HG03103 (cell line): ENCODE measurements at regions not wholly inside any gene's neighbourhood (a gene's known extent, or its start where the extent isn't known, plus 50 kb on each side); places are given as distances from the start of the nearest gene placed in this dataset.

Source experiments
- ATAC-seq: cut with Tn5 transposase; IDR thresholded peaks from one replicate; pipeline ENCODE4 v1.9.1; 2021; ENCODE audit warnings: low read depth; ENCODE audit not compliant: unreplicated experiment

DNA sequence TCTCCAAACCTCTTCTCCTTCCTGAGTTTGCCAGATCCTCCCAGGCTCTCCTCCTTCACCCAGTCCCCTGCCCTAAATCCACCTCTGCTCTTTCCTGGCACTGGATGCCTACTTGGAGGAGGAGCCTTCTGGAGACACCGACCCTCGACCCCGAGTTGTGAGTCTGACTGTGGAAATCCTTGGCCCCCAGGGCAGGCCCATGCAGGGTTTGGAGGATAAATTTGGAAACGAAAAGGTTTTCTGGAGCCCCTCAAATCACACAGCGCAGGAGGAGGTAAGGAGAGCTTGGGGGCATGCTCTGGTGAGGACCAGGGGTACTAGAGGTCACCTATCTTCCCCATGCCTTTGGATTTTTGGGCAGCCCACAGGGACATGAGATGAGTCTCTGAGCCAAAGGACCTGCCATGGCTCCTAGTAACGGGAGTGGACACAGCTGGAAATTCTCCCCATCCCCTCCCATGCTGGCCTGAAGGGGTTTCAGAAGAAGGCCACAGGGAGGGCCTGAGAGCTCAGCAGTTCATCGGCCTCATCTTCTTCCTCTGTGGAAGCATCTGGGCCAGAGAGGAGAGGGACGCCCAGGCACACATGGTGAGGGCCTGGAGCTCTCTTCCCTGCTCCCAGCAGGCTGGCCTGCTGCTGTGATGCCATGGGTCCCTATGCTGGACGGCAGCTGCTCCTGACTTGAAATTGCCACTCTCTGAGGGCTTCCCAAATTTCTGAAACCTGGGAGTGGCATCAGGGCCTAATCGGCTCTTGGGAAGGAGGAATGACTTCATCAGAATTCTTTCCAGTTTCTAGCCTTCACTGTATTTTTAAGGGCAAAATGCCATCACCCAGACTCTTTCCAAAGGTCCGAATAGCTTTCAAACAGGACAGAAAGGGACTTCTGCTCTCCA lies 68.6 kb upstream of the ITGA11 start:
- no peak for ATAC-seq

DNA sequence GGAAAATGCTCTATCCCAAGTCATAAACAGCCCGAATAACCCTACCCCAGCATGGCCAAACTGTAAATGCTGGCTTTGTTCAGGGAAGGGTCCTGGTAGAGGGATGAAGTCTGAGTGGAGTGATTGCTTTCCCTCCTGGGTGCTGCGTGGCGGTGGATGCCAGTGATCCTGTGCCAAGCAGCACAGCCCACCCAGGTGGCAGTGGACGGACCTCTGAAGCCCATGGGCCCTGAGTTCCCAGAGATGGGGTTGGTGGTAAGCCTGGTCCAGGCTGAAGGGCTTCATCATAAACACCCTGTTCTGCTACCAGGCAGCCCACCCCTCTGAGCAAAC lies 69.3 kb upstream of the ITGA11 start:
- no peak for ATAC-seq

DNA sequence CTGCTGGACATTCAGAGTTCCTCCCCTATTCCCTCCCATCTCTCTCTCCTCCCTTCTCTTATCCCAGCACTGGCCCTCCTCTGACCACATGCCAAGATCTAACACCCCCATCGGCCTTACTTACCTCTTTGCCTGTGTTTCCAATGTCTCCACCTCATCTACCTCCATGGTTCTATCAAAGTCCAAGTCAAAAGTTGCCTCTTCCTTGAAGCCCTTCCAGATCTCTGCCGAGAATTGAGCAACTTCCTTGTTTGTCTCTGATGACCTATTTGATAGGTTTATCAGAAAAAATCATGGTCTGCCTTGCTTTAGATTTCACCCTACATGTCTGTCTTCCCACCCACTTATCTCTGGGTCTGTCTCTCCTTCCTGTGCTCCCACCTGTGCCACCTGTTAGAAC lies 69.7 kb upstream of the ITGA11 start:
- ATAC-seq = no peak

DNA sequence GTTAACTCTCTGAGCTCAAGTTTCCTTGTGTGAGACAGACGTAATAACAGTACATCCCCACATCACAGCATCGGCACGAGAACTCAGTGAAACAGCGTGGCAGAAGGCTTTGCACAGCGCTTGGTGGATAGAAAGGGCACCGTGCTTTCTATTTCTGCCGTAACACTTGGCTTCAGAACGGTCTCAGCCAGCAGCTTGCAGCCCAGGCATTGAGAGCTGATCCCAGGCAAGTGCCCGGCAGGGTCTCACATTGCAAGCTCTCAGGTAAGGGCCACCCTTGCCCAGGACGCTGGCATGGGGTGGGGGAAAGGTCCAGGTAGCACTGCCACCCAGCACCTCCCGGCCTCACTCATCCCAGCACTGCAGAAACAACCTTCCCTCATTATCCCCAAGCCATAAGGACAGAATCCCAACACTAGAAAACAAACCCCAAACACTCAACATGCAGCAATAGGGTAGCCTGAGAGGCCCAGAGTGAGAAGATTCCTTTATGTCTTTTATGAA lies 70.5 kb upstream of the ITGA11 start:
- ATAC-seq = no peak

DNA sequence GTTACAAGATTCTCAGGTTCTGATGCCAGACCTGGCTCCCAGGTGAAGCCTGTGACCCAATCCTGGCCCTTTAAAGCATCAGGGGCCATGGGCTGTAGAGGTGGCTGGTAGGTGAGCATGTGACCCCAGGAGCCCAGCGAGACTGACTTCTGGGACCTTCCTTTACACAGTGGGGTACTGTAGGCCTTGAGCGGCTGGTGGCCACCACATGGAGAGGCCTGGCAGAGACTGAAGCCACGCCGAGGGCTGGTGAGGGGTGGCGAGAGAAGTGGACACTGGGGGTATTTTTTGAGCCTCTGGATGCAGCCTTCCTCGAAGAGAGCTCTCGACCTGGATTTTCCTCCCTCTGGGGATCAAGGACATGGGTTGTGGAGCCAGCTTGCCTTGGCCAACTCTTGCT lies 71.2 kb upstream of the ITGA11 start:
- ATAC-seq = no peak

DNA sequence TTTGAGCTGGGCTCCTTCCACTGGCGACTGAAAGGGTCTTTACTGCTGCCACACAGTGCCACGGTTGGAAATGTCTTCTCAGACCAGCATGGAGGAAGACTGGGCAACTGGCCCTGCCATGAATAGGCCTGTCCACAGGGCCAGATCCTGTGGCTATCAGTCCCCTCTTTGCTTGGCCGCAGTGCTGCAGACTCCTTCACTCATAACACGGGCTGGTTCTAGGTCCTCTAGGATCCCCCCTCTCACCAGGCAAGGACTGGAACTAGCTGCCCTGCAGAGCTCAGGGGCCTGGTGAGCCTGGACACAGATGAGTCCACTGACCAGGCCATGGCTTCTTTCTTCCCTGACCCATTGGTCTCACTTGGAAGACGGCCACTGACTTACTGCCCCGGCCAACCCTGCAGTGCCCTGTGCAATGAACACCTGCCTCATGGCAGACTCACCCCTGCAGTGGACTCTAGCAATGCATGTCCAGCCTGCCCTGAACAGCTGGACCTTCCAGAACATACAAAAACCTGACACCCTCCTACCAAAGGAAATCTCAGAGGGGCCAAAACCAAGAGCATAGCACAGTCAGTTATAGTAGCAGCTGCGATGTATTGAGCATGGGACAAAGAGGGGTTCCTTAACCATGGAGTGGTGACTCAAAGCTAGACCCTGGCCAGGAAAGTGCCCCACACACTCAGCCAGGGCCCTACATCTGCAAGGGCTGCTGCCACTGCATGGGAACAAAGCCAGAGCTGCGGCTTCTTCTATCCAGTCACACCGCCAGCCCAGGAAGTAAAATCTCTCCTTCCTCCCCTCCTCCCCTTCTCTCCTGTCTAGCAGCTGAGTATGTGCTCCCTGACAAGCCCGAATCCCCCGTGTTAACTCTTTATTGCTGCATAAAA lies 72.1 kb upstream of the ITGA11 start:
- no peak for ATAC-seq

DNA sequence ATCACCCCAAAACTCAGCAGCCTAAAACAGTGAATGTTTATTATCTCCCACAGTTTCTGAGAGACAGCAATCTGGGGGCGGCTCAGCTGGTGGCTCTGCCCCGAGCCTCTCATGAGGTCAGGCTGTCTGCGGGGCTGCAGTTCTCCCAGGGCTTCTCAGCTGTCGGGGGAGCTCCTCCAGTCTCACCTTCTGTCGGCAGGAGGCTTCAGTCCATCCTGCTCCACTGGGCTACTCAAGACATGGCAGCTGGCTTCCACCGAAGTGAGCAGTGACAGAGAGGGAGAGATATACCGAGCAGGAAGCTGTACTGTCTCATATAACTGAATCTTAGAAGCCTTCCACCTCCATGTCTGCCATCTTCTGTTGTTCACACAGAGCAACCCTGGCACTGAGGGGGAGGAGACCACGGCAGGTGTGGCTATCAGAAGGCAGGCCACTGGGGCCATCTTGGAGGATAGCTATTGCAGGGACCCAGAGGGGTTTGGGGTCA lies 72.8 kb upstream of the ITGA11 start:
- no peak for ATAC-seq

DNA sequence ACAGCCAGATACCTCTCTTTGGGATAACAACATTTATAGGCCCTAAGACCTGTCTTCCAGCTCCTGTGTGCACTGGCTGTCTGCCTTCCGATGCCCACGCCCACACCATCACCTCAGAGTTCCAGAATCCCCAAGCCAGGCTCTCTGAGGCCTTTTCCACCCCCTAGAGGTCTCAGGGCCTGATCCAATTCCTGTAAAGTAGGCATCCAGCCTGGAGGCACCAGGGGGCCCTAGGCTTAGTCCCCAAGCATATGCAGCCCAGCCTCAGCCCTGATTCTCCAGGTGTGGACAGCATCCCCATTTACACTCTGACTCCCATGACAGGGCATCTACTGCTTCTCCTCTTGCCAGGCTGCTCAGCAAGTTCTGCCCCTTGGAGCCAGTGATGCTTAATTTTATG lies 72.7 kb upstream of the CORO2B start:
- ATAC-seq = no peak

DNA sequence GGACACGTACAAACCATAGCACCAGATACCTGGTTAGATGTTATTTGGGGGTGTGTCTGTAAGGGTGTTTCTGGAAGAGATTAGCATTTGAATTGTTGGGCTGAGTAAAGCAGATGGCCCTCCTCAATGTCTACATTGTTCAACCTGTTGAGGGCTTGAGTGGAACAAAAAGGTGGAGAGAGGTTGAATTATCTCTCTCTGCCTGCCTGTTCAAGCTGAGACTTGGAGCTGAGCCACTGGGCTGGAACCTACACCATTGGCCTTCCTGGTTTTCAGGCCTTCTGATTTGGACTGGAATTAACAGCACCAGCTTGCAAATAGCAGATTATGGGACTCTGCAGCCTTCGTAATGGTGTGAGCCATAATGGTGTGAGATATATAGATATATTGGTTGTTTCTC lies 71.3 kb upstream of the CORO2B start:
- no peak for ATAC-seq

DNA sequence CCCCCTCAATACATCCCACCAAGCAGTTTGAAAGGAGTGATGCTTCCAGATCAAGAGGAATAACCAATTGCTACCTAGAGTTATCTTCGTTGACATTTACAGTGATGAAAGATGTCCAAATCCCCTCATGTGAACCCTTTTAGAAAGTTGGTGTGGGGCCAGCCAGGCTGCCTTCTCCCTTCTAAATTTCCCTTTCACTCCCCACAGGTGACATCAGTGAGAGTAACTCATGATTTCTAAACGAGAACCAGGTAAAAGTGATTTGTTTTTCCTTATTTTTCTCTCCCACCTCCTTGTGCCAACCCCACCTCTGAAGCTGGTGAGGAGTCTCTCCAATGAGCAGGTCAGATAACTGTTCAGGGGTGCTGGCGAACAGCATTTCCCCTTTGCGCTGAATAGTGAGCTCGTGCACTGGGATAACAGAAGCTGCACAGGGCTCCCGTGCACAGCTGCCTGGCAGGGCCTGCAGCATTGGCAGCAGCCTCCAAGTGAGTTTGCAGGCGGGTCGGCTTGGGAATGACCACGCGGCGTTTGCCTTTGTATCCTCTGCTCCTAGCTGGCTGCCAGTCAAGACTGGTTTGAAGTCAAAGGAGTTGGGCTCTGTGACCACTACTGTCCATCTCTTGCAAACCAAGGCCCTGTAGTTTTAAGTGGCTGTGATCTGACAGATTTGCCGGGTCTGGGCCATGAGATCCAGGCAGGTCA lies 70.2 kb upstream of the CORO2B start:
- no peak for ATAC-seq

DNA sequence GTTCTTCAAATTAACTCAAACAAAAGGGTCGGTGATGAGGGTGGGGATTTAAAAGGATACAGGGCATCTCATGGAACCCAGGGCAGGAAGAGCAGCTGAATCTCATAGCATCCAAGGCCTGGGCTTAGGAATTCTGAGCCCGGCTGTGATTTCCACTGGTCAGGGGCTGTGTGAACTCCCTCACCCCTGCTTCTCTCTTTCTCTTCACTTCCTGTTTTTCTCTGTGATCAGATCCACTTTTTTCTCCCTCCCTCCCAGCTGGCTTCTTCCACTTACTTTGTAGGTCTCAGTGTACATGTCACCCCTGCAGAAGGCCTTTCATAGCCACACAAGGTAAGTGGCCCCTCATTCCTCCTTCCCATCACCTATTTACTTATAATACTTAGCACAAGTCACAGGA lies 68.2 kb upstream of the CORO2B start:
- ATAC-seq = no peak

DNA sequence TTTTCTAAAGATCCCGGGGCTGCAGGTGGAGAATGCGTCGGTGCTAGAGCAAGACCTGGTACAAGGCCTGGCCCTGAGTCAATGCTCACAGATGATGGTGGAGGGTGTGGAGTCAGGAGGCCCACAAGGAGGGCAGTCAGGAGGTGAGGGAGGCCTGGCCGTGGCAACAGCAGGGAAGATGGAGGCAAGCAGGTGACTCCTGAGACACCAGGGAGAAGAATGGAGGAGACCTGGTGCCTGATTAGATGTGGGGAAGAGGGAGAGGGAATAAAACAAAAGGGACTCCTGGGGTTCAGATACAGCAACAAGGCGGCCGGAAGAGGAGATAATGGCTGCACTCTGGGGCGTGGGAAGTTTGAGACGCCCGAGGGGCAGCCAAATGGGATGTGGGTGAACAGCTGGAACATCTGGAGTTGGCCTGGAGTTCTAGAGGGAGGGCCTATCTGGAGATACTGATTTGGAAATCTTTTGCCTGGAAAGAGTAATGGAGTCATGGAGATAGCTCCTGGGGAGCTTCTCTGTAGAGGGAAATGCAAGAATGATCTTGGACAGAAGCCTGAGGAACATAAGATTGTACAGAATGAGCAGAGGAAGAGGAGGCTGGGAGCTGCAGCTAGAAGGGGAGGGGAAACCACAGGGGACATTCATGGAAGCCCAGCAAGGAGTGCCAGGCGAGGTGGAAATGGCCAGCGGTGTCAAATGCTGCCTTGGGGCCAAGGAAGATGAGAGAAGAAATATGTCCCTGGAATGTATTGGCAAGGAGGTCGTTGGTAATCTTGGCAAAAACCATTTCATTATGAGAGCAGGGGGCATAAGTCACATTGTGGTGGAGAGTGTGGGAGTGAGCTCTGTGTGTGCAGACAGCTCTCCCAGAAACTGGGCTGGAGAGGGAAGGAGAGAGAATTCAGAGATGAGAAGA lies 67.5 kb upstream of the CORO2B start:
- ATAC-seq = no peak

DNA sequence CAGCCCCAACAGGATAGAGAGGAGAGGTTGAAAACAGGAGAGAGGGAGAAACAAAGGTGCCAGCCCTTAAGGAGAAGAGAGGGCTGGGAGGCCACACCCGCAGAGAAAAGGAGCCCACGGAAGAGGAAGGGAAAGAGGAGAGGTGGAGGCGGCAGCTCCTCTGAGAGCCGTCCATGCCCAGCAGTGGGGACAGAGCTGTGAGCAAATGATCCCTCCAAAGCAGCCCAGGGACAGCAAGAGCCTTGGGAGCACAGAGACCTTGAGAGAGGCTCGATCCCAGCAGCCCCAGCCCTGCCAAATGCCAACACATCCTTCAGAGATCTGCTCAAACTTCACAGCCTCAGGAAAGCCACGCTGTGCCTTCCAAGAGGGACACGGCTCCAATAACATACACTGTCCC lies 66.7 kb upstream of the CORO2B start:
- no peak for ATAC-seq

DNA sequence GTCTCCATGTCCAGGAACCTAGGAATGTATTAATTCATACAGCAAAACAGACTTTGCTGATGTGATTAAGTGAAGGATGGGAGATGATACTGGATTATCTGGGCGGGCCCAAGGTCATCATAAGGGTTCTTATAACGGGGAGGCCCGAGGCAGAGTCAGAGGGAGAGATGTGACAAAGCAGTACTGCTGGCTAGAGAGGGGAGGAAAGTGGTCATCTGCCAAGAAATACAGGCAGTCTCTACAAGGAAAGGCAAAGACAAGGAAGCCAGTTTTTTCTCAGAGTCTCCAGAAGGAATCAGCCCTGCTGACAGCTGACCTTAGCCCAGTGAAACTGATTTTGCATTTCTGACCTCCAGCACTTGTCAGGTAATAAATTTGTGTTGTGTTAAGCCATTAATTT lies 66.2 kb upstream of the CORO2B start:
- ATAC-seq = no peak

DNA sequence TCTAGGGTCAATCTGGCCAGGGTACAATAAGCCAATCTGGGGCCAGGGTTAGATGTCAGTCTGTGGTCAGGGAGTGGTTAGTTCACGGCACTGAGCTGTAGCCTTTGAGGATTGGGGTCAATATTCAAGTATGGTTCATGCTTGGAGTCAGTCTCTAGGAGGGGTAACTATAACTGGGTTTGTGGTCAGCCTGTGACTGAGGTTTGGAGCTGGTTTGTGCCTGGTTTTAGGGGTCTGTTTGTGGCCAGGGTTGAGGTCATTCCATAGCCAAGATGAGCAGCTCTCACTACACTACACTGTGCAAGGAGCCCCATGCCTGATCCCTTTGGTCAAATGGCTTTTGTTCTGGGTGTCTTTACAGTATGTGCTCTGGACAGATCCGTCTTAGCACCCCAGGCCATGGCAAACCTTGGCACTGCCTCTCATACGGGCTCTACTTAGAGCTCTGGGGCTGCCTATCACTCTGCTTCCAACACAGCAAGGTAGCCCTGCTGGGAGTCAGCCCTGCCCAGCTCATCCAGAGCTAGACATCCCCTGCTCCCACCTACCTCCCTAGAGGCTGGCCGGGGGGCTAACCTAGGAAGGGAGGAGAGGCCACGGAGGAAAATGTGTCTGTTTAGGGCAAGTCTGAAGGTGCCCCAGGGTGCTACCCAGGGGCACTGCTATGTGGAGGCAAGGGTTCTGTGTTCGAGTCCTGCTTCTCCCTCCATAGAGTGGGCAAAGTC lies 63.3 kb upstream of the CORO2B start:
- no peak for ATAC-seq

DNA sequence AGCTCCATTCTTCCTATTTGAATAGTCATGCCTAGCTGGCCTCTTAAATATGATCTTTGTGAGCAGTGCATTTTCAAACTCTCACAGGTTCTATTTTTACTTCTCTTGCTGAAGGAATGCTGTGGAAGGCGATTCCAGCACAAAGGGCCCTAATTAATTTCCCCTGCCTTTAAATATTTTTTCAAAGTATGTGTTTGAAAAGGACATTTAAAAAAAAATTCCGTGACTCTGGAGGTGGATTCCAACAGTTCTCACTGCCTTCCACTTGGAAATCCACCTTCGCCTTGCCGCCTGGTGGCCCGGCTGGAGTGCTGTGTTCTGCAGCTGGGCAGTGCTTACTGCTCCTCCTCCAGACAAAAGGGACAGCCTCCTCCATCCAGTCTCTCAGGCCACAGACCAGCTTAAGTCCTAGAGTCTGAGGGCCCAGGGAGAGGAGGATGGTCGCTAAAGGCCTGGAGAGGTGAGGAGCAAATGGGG lies 61.5 kb upstream of the CORO2B start:
- ATAC-seq = no peak

DNA sequence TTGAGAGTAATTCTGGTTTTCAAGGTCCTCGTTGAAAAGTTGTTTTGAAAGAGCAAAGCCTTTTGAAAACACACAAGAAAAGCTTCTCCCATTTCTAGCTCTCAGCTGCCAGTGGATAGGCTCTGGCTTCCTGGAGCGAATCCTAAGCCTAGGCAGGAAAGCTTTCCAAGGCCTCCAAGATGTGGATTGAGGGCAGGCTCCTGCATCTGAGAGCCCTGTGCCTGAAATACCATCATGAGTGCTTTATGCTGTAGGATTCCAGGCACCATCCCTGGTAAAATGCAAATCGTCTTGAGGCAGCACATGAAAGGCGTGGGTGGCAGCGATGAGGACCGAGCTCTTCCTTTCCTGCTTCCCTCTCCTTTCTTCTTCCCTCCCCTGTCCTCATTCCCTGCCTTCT lies 60.7 kb upstream of the CORO2B start:
- ATAC-seq = no peak

DNA sequence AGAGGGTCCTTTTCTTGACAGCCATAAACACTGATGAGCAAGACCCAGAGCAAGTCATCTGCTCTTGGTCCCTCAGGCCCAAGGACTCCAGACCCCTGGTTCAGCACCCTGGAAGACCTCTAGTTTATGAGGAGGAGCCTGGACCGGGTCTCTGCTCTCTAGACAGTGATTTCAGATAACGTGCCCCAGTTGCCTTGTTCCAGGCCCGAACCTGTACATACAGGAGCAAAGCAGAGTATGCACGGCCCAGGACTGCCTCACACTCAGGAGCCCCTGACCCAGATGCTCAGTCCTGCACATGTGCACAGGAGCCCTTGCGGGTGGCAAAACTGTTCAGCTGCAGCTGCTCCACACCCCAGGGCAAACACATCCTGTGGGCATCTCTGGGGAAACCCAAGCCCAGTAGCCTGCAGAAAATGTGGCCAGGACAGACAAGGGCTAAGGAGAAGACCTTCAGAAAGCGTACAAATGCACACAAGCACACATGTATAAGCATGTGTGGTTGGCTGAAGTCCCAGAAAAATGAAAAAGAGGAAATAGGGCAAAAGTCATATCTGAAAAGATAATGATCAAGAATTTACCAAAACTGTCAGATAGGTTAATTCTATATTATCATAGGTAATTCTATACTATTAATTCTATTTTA lies 59.9 kb upstream of the CORO2B start:
- no peak for ATAC-seq
